ENCODE measurements at regions not wholly inside any gene's neighbourhood (a gene's known extent, or its start where the extent isn't known, plus 50 kb on each side); places are given as distances from the start of the nearest gene placed in this dataset.

DNA sequence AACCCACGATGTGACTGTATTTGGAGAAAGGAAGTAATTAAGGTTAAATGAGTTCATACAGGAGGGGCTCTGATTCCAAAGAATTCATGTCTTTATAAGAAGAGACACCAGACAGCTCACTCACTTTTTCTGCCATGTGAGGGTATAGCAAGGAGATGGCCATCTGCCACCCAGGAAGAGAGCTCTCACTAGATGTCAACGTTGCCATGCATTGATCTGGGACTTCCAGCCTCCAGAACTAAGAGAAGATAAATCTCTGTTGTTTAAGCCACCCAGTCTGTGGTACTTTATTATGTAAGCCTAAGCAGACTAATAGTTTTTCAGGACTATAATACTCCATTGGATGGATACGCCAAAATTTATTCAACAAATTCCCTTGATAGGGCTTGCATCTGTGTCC lies 89.8 kb upstream of the RAD23B start:
- Histone ChIP-seq H3K27ac (no peak overlapping the region), H3K9me3 (ENCODE audit: severe bottlenecking) (no peaks in the 10 kb centered on the region), H3K27me3 (ENCODE audit: insufficient read depth, low read depth, severe bottlenecking) (no peaks in the 10 kb centered on the region), H3K36me3 (no peaks in the 10 kb centered on the region), H3K4me3 (ENCODE audit: low read depth, low read length) (no peak overlapping the region)
- TF ChIP-seq CTCF (IDR thresholded peaks at IDR 0.05; ENCODE audit: low read depth, low read length): no peak
- DNase-seq: peak; percentile 53

DNA sequence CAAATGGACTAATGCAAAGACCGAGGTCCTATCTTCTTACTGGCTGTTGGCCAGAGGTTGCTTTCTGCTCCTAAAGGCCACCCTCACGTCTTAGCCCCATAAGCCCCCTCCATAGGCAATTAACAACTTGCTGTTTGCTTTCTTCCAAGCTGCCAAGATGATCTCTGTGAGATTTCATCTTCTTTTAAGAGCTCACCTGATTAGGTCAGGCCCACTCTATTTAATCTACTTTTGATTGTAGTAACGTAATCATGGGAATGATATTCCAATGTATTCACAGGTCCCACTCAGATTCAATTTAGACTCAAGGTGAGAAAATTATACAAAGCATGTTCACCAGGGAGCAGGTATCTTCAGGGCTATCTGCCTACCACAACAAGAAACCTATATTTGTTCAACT lies 84.4 kb upstream of the RAD23B start:
- Histone ChIP-seq H3K4me3 (ENCODE audit: low read depth, low read length) (no peak overlapping the region), H3K9me3 (ENCODE audit: severe bottlenecking) (peaks cover 9% of the 10 kb centered on the region), H3K36me3 (no peaks in the 10 kb centered on the region), H3K27me3 (ENCODE audit: insufficient read depth, low read depth, severe bottlenecking) (no peaks in the 10 kb centered on the region), H3K27ac (no peak overlapping the region)
- no peak for TF ChIP-seq CTCF (IDR thresholded peaks at IDR 0.05; ENCODE audit: low read depth, low read length)
- no peak for DNase-seq

GRCh38 chr9:107208121-107208520 lies 75.0 kb upstream of the RAD23B start:
- Histone ChIP-seq H3K9me3 (ENCODE audit: severe bottlenecking) (peaks cover 4% of the 10 kb centered on the region), H3K36me3 (no peaks in the 10 kb centered on the region), H3K4me3 (ENCODE audit: low read depth, low read length) (no peak overlapping the region), H3K27ac (no peak overlapping the region), H3K27me3 (ENCODE audit: insufficient read depth, low read depth, severe bottlenecking) (no peaks in the 10 kb centered on the region)
- TF ChIP-seq CTCF (IDR thresholded peaks at IDR 0.05; ENCODE audit: low read depth, low read length): no peak
- no peak for DNase-seq

DNA sequence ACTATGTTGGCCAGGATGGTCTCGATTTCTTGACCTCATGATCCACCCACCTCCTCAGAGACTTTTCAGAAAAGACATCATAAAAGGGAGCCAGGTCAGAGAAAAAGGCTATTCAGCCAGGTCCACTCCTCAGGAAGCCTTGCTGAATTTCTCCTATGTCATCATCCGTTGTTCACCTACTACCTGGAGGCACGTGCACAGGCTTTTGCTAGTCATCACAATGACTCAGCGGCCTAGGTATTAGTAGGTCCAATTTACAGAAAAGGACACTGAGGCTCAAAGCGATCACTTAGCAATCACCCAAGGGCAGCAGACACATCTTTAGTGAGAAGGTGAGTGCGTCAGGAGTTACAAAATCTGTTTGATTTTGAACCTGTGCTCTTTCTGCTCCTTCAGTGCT lies 72.3 kb upstream of the RAD23B start:
- Histone ChIP-seq H3K4me3 (ENCODE audit: low read depth, low read length) (no peak overlapping the region), H3K27ac (no peak overlapping the region), H3K36me3 (no peaks in the 10 kb centered on the region), H3K9me3 (ENCODE audit: severe bottlenecking) (no peaks in the 10 kb centered on the region), H3K27me3 (ENCODE audit: insufficient read depth, low read depth, severe bottlenecking) (no peaks in the 10 kb centered on the region)
- no peak for DNase-seq
- no peak for TF ChIP-seq CTCF (IDR thresholded peaks at IDR 0.05; ENCODE audit: low read depth, low read length)

GRCh38 chr9:107211284-107211923 lies 71.7 kb upstream of the RAD23B start:
- Histone ChIP-seq H3K36me3 (no peaks in the 10 kb centered on the region), H3K4me3 (ENCODE audit: low read depth, low read length) (no peak overlapping the region), H3K27me3 (ENCODE audit: insufficient read depth, low read depth, severe bottlenecking) (no peaks in the 10 kb centered on the region), H3K9me3 (ENCODE audit: severe bottlenecking) (no peaks in the 10 kb centered on the region), H3K27ac (no peak overlapping the region)
- DNase-seq: no peak
- no peak for TF ChIP-seq CTCF (IDR thresholded peaks at IDR 0.05; ENCODE audit: low read depth, low read length)

DNA sequence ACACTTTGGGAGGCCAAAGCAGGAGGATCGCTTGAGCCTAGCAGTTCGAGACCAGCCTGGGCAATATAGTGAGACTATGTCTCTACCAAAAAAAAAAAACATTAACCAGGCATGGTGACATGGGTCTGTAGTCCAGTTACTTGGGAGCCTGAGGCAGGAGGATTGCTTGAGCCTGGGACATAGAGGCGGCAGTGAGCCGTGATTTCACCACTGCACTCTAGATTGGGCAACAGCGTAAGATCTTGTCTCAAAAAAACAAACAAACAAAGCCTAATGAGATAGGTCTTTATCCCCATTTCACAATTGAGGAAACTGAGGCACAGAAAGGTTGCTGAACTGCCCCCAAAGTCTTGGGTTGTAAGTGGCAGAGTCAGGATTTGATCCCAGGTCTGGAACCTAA lies 70.5 kb upstream of the RAD23B start:
- no peak for TF ChIP-seq CTCF (IDR thresholded peaks at IDR 0.05; ENCODE audit: low read depth, low read length)
- Histone ChIP-seq H3K9me3 (ENCODE audit: severe bottlenecking) (no peaks in the 10 kb centered on the region), H3K27ac (no peak overlapping the region), H3K4me3 (ENCODE audit: low read depth, low read length) (no peak overlapping the region), H3K27me3 (ENCODE audit: insufficient read depth, low read depth, severe bottlenecking) (no peaks in the 10 kb centered on the region), H3K36me3 (no peaks in the 10 kb centered on the region)
- DNase-seq: no peak

Measured in WERI-Rb-1 (cell line).